ENCODE measurements at regions not wholly inside any gene's neighbourhood (a gene's known extent, or its start where the extent isn't known, plus 50 kb on each side); places are given as distances from the start of the nearest gene placed in this dataset.

DNA sequence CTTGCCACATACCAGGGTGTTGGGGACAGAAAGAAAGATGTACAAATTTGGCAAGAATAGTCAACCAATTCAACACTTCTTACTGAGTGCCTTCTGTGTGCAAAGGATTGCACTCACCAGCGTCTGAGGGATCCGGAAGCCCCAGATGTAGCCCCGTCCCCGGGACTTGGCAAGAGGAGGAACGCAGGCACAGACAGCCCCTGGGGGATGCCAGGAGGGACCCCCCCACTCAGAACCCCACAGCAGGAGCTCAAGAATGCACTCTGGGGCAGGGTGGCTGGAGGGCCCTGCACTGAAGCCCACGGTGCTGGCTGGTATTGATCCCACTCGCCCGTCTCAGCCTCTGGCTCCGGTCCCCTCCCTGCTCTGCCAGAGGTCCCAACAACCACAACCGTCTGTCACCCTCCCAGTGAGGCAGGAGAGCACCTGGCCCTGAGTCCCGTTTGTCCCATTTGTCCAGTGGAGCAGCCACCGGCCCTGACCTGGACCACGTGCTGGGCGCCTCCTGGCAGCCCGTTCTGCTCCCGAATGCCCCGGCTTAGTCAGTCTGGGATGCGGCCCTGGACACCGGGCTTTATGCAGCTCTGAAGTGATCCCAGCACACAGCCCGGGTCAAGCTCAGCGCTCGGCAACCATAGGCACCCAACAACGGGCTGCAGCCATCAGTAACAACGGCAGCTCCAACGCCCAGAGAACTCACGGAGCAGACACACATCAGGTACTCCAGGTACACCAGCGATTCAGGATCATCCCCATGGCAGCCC lies 128.7 kb downstream of the DLL1 start:
- no peaks in the 10 kb centered on the region for H3K36me3 ChIP-seq
- no peak overlapping the region for H3K27ac ChIP-seq
- no peak overlapping the region for H3K4me3 ChIP-seq (ENCODE audit: low read depth in 1 of 2, low read length in 1 of 2)
- TF ChIP-seq, protein P1, sequence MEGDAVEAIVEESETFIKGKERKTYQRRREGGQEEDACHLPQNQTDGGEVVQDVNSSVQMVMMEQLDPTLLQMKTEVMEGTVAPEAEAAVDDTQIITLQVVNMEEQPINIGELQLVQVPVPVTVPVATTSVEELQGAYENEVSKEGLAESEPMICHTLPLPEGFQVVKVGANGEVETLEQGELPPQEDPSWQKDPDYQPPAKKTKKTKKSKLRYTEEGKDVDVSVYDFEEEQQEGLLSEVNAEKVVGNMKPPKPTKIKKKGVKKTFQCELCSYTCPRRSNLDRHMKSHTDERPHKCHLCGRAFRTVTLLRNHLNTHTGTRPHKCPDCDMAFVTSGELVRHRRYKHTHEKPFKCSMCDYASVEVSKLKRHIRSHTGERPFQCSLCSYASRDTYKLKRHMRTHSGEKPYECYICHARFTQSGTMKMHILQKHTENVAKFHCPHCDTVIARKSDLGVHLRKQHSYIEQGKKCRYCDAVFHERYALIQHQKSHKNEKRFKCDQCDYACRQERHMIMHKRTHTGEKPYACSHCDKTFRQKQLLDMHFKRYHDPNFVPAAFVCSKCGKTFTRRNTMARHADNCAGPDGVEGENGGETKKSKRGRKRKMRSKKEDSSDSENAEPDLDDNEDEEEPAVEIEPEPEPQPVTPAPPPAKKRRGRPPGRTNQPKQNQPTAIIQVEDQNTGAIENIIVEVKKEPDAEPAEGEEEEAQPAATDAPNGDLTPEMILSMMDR (IDR thresholded peaks at IDR 0.05): no peak
- no peaks in the 10 kb centered on the region for H3K4me1 ChIP-seq (ENCODE audit: control insufficient read depth in 1 of 2, insufficient read depth in 1 of 2, low read depth in 1 of 2, low read length in 1 of 2)
- H3K27me3 ChIP-seq: no peaks in the 10 kb centered on the region
- no peaks in the 10 kb centered on the region for H3K9me3 ChIP-seq

DNA sequence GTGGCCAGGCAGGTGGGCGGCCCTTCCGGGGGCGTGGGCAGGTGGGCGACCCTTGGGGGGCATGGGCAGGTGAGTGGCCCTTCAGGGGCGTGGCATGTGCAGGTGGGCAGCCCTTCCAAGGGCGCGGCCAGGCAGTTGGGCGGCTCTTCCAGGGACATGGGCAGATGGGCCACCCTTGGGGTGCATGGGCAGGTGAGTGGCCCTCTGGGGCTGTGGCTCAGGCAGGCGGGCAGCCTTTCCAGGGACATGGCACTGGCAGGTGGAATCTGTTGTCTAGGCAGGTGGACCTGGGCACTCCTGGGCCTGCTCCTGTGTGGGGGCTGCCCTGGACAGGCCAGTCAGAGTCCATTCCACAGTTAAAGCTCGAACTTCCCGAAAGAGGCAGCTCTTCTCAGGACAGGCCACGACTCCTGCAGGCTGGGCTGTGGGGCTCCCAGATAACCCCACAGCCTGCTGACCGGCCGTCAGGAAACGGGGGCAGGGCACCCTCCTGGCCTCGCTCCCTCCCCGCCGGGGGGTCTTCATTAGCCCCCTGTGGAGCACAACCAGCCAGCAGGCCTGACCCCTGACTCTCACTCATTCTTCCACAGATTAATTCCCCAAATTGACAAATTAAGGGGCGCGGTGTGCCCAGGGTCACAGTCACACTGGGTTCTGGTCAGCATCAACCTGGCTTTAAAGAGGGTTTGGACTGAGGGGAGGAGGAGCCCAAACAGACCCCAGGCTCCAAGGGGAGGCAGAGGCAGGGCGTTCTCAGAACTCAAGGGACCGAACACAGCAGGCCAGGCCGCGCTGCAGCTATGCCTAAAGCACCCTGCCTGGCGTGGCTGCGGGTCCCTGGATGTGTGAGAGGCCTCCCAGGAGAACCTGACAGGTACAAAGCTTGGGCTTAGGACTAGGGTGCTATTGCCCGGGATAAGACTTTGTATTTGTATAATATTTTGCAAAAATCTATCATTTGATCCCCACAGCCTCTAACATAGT lies 130.0 kb downstream of the DLL1 start:
- Histone ChIP-seq H3K9me3 (no peaks in the 10 kb centered on the region), H3K36me3 (no peaks in the 10 kb centered on the region), H3K4me1 (ENCODE audit: control insufficient read depth in 1 of 2, insufficient read depth in 1 of 2, low read depth in 1 of 2, low read length in 1 of 2) (no peaks in the 10 kb centered on the region), H3K27ac (no peak overlapping the region), H3K4me3 (ENCODE audit: low read depth in 1 of 2, low read length in 1 of 2) (no peak overlapping the region), H3K27me3 (no peaks in the 10 kb centered on the region)
- TF ChIP-seq, protein P1 (IDR thresholded peaks at IDR 0.05): no peak

DNA sequence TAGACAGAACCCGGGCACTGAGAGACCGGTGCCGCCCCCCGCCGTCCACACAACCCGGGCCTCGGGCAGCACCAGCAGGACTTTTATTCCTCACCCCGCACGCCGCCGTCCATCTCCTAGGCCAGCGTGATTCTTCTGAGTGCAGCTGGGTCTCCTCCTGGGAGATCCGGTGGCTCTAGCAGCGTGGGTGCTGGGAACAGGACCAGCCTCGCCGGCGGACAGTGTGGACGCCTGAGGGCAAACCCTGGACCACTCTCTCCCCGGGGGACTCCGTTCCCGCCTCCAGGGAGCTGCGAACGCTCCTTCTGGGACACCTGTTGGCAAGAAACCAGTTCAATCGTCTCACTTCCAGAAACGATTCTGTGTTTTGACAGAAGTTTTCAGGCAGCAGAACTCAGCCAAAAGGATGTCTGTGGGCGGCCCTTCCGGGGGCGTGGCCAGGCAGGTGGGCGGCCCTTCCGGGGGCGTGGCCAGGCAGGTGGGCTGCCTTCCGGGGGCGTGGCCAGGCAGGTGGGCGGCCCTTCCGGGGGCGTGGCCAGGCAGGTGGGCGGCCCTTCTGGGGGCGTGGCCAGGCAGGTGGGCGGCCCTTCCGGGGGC lies 130.7 kb downstream of the DLL1 start:
- no peaks in the 10 kb centered on the region for H3K4me1 ChIP-seq (ENCODE audit: control insufficient read depth in 1 of 2, insufficient read depth in 1 of 2, low read depth in 1 of 2, low read length in 1 of 2)
- H3K9me3 ChIP-seq: no peaks in the 10 kb centered on the region
- no peaks in the 10 kb centered on the region for H3K27me3 ChIP-seq
- TF ChIP-seq, protein P1 (IDR thresholded peaks at IDR 0.05): no peak
- no peaks in the 10 kb centered on the region for H3K36me3 ChIP-seq
- no peak overlapping the region for H3K27ac ChIP-seq
- no peak overlapping the region for H3K4me3 ChIP-seq (ENCODE audit: low read depth in 1 of 2, low read length in 1 of 2)

DNA sequence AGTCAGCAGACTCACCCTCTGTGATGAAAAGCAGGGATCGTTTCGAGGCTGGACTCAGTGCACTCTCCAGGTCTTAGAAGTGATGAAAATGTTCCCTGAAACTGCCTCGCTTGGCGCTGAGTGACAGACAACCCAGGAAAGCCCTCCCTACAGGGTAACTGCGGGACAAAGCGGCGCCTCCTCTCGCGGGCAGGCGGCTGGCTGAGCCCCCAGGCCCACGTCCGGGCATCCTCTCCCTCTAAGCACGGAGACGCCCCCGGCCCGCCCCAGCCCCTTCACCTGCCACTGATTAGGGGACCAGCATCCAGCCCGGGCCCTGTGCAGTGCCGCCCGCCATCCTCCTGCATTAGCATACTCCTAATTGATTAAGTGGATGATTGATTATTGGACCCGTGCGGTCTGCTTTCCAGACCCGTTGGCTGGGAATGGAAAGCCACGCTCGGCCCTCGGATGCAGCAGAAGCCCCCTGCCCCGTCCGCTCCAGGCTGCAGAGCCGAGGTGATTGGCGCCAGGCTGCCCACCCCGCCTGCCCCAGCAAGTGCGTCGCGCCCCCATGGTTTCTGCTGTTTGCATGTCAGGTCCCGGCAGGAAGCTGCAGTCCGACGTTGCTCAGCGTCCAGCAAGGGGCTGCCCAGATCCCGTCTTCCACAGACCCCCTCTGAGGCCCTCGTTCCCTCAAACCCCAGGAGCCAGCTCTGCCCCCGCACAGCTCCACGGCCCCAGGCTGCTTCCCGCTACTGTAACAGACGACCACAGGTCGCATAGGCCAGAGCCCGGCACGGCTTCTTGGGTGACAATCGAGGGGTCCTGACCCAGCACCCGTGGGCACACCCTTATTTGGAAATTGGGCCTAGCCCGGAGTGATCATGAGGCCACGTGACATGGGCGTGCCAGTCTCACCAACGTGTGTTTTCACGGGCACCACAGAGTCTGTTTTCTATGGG lies 131.6 kb downstream of the DLL1 start:
- TF ChIP-seq, protein P1 (IDR thresholded peaks at IDR 0.05): no peak
- Histone ChIP-seq H3K4me3 (ENCODE audit: low read depth in 1 of 2, low read length in 1 of 2) (no peak overlapping the region), H3K4me1 (ENCODE audit: control insufficient read depth in 1 of 2, insufficient read depth in 1 of 2, low read depth in 1 of 2, low read length in 1 of 2) (no peaks in the 10 kb centered on the region), H3K27ac (no peak overlapping the region), H3K9me3 (no peaks in the 10 kb centered on the region), H3K27me3 (no peaks in the 10 kb centered on the region), H3K36me3 (no peaks in the 10 kb centered on the region)
